ENCODE measurements at regions not wholly inside any gene's neighbourhood (a gene's known extent, or its start where the extent isn't known, plus 50 kb on each side); places are given as distances from the start of the nearest gene placed in this dataset.

DNA sequence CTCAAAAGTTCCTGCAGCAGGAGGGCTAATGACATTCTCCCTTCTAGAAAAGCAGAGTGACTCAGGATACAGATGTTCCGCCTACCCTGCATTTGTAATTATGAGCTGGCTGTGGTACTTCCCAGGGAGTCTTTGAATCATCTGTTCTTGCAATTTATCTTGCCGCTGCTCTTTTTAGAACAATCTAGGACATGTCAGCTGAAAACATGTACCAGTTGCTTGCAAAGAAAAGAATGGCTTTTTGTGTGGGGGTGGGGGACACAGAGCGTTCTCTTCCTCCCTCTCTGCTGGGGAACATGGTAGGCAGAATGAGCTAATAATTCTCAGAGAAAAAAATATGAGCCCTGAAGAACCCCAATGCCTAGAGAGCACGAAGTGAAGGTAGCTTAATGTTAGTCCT, 51.7 kb upstream of the TUT7 start:
- peaks cover 0 to 16% of the 10 kb centered on the region in 2 experiments; a peak in 1 of 4 replicates for H3K4me1 ChIP-seq (ENCODE audit: control insufficient read depth in 1 of 2, insufficient read depth in 2 of 2, low read depth in 1 of 2, low read length in 1 of 2)
- no peak overlapping the region for H3K9ac ChIP-seq
- ChIA-PET CTCF (interaction anchor here (5.6 kb wide), 1 partner anchor 8 kb away, joined by 49 read pairs; no protein-coding TSS in a partner anchor), POLR2A (no interaction called here)
- no peak overlapping the region for H2AFZ ChIP-seq (ENCODE audit: low read depth)
- no peaks in the 10 kb centered on the region for H3K27me3 ChIP-seq (ENCODE audit: insufficient read depth)
- H3K79me2 ChIP-seq (ENCODE audit: insufficient read depth) = no peaks in the 10 kb centered on the region
- H3K9me2 ChIP-seq = no peaks in the 10 kb centered on the region
- TF ChIP-seq PBX3 (IDR thresholded peaks at IDR 0.05) (peak; percentile 65), JUND (IDR thresholded peaks at IDR 0.05) (peak; percentile 30; the same call in 1 of the 2 replicates), TCF12 (IDR thresholded peaks at IDR 0.05) (peak; percentile 63; the same call in 1 of the 2 replicates), NRF1 (IDR thresholded peaks at IDR 0.05; ENCODE audit: low read depth, low read length) (no peak), REST (IDR thresholded peaks at IDR 0.05; ENCODE audit: low read depth, low read length) (peak; percentile 48; the same call in 1 of the 2 replicates), POLR2AphosphoS5 (IDR thresholded peaks at IDR 0.05; ENCODE audit: low read depth, low read length) (no peak), EP300 (IDR thresholded peaks at IDR 0.05; ENCODE audit: borderline replicate concordance in 1 of 2, low read depth in 1 of 2, low read length in 1 of 2) (0 out of 4 replicates have a peak, but pooled peaks of 1 of the 2 experiments have one; percentile 18), FOSL2 (IDR thresholded peaks at IDR 0.05; ENCODE audit: borderline replicate concordance, low read depth) (peak; percentile 59), FOXM1 (IDR thresholded peaks at IDR 0.05; ENCODE audit: low read depth) (no peak), RFX5 (IDR thresholded peaks at IDR 0.05; ENCODE audit: low read length) (no peak), CHD2 (IDR thresholded peaks at IDR 0.05; ENCODE audit: low read length, partially characterized antibody) (no peak), MEF2A (IDR thresholded peaks at IDR 0.05; ENCODE audit: borderline replicate concordance, low read depth) (no peak), GABPA (IDR thresholded peaks at IDR 0.05; ENCODE audit: low read depth) (no peak)
- WGBS (ENCODE audit: low lambda C conversion rate) = 30% methylated on average over 4 of the region's 4 CpGs
- H3K9me3 ChIP-seq = no peaks in the 10 kb centered on the region
- H3K36me3 ChIP-seq (replicated peaks in 1 of 2; ENCODE audit: control insufficient read depth in 1 of 2, insufficient read depth in 2 of 2, low read length in 1 of 2) = no peaks in the 10 kb centered on the region
- peak overlapping the region; percentile 61; the same call in 1 of the 2 replicates for H3K4me2 ChIP-seq
- no peaks in the 10 kb centered on the region for H3F3A ChIP-seq (replicated peaks; ENCODE audit: insufficient read depth)
- H4K20me1 ChIP-seq (ENCODE audit: insufficient read depth) = no peaks in the 10 kb centered on the region
- DNase-seq = no peak
- no peak overlapping the region for H3K27ac ChIP-seq (ENCODE audit: low read depth in 2 of 2, low read length in 1 of 2)
- no peak overlapping the region for H3K4me3 ChIP-seq (ENCODE audit: low read depth in 2 of 2, low read length in 1 of 2)

DNA sequence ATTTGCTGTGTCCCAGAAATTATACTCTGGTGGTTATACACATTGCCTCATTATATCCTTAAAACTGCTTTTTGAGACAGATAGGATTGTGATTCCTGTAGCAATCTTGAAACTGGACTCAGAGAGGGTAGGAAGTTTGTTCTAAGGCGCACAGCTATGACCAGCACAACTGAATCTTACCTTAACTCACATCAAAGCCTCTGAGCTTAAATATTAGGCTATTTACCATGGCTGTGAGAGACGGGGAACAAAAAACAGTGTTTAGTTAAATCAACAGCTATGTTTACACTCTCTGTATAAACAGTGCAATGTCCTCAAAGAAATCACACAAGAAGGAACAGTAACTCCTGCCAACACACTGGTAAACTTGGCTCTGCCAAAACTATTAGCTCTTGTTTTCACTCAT, 50.9 kb upstream of the TUT7 start:
- 67% methylated on average over 2 of the region's 2 CpGs for WGBS (ENCODE audit: low lambda C conversion rate)
- no peaks in the 10 kb centered on the region for H3K36me3 ChIP-seq (replicated peaks in 1 of 2; ENCODE audit: control insufficient read depth in 1 of 2, insufficient read depth in 2 of 2, low read length in 1 of 2)
- H3K4me1 ChIP-seq (ENCODE audit: control insufficient read depth in 1 of 2, insufficient read depth in 2 of 2, low read depth in 1 of 2, low read length in 1 of 2) = peaks cover 0 to 16% of the 10 kb centered on the region in 2 experiments; a peak in 1 of 4 replicates
- no peak overlapping the region for H3K4me3 ChIP-seq (ENCODE audit: low read depth in 2 of 2, low read length in 1 of 2)
- no peak overlapping the region for H2AFZ ChIP-seq (ENCODE audit: low read depth)
- POLR2A ChIA-PET = no interaction called here
- no peaks in the 10 kb centered on the region for H3K9me3 ChIP-seq
- H3K9me2 ChIP-seq = no peaks in the 10 kb centered on the region
- no peaks in the 10 kb centered on the region for H3K27me3 ChIP-seq (ENCODE audit: insufficient read depth)
- CTCF ChIA-PET = interaction anchor here (5.6 kb wide), 1 partner anchor 9 kb away, joined by 49 read pairs; no protein-coding TSS in a partner anchor
- H4K20me1 ChIP-seq (ENCODE audit: insufficient read depth) = no peaks in the 10 kb centered on the region
- no peak overlapping the region for H3K9ac ChIP-seq
- H3F3A ChIP-seq (replicated peaks; ENCODE audit: insufficient read depth) = no peaks in the 10 kb centered on the region
- H3K79me2 ChIP-seq (ENCODE audit: insufficient read depth) = no peaks in the 10 kb centered on the region
- H3K4me2 ChIP-seq = no peak overlapping the region
- no peak overlapping the region for H3K27ac ChIP-seq (ENCODE audit: low read depth in 2 of 2, low read length in 1 of 2)
- no peak for DNase-seq
- no peak for TF ChIP-seq USF2 (IDR thresholded peaks at IDR 0.05; ENCODE audit: borderline replicate concordance, low read depth, low read length)
- TF ChIP-seq, protein P1, sequence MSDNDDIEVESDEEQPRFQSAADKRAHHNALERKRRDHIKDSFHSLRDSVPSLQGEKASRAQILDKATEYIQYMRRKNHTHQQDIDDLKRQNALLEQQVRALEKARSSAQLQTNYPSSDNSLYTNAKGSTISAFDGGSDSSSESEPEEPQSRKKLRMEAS (IDR thresholded peaks at IDR 0.05; ENCODE audit: low read depth) = no peak
- TF ChIP-seq TCF12 (IDR thresholded peaks at IDR 0.05) = no peak
- no peak for TF ChIP-seq SIN3A (IDR thresholded peaks at IDR 0.05; ENCODE audit: borderline replicate concordance, low read depth, low read length)
- TF ChIP-seq REST (IDR thresholded peaks at IDR 0.05; ENCODE audit: low read depth, low read length) = no peak
- TF ChIP-seq FOXJ3 (CRISPR knock-in tag; IDR thresholded peaks at IDR 0.05) = no peak
- no peak for TF ChIP-seq RCOR1 (IDR thresholded peaks at IDR 0.05; ENCODE audit: low read length)
- no peak for TF ChIP-seq NFIC (IDR thresholded peaks at IDR 0.05; ENCODE audit: borderline replicate concordance)
- no peak for TF ChIP-seq YY1 (IDR thresholded peaks at IDR 0.05; ENCODE audit: low read depth)

Measured in SK-N-SH (cell line).